Endothelial cell of umbilical vein (primary cell): ENCODE measurements at regions not wholly inside any gene's neighbourhood (a gene's known extent, or its start where the extent isn't known, plus 50 kb on each side); places are given as distances from the start of the nearest gene placed in this dataset.
A peak's percentile ranks its signal among the peaks of the same experiment; 100 is the strongest.

ENCODE experiments used
- BruUV-seq: library from RNA; stranded (reverse); fragments of 400-500 nt; replicated peaks from 2 replicates; lab custom pipeline; 2021; lab: Mats Ljungman, UMichigan
- CTCF ChIA-PET: fragments of 300-600, 350-600 bp; sonication (Branson Sonifier 250); formaldehyde crosslinking; loops from one replicate; lab custom pipeline; 2021; ENCODE audit warnings: antibody characterized with exemption, inconsistent platforms; lab: Charles Lee
- POLR2A ChIA-PET: fragments of 300-600, 350-600 bp; sonication (Branson Sonifier 250); formaldehyde crosslinking; loops from one replicate; lab custom pipeline; 2021; ENCODE audit warnings: antibody characterized with exemption, inconsistent platforms; lab: Charles Lee
- DNase-seq: peaks from one replicate; pipeline ENCODE4 v3.0.0-alpha.2; 2011; ENCODE audit warnings: low read depth, low spot score
- FAIRE-seq: peaks from 2 replicates; lab custom pipeline; 2011; peaks lifted over from hg19 to GRCh38; lab: Jason Lieb, UNC
- H2AFZ ChIP-seq: 2 replicates; pipeline ENCODE4 v1.6.0; 2012; ENCODE audit warnings: low read depth, low read length, control low read depth, inconsistent platforms
- H3K27ac ChIP-seq: 2 replicates; pipeline ENCODE4 v1.5.1; 2011; ENCODE audit warnings: low read depth, mild to moderate bottlenecking, control low read depth, low read length, moderate library complexity; ENCODE audit not compliant: insufficient read depth
- H3K27me3 ChIP-seq, 2 experiments: 2 replicates each; pipeline versions ENCODE4 v1.6.0 to v1.6.1; 2011; ENCODE audit warnings: low read length in 2 of 2, mixed read lengths in 1 of 2; ENCODE audit not compliant: control insufficient read depth in 2 of 2, insufficient read depth in 2 of 2
- H3K36me3 ChIP-seq, 2 experiments: 2 replicates in 1 of 2; 3 replicates in 1 of 2; pipeline ENCODE4 v1.5.1; 2011; ENCODE audit warnings: low read length in 2 of 2, mild to moderate bottlenecking in 1 of 2, moderate library complexity in 1 of 2; ENCODE audit not compliant: control insufficient read depth in 2 of 2, insufficient read depth in 2 of 2; ENCODE audit errors: extremely low read depth in 1 of 2
- H3K4me1 ChIP-seq: 3 replicates; pipeline ENCODE4 v1.5.1; 2011; ENCODE audit warnings: mild to moderate bottlenecking, low read length; ENCODE audit not compliant: control insufficient read depth, insufficient read depth; ENCODE audit errors: extremely low read depth
- H3K4me2 ChIP-seq: 2 replicates; pipeline ENCODE4 v1.6.1; 2011; ENCODE audit warnings: low read length, control low read depth, mixed read lengths; ENCODE audit not compliant: insufficient read depth
- H3K4me3 ChIP-seq, 3 experiments: fragments of 200-600 bp in 1 of 3; sonication (generic), shearing (Covaris generic) in 1 of 3; replicated peaks in 1 of 3; 2 replicates each; pipeline ENCODE4 v1.5.1; 2011 to 2016; ENCODE audit warnings: control low read depth in 3 of 3, low read length in 3 of 3, mild to moderate bottlenecking in 2 of 3, inconsistent platforms in 1 of 3, low read depth in 1 of 3, moderate library complexity in 1 of 3; ENCODE audit not compliant: insufficient read depth in 1 of 3
- H3K79me2 ChIP-seq: 2 replicates; pipeline ENCODE4 v1.6.0; 2012; ENCODE audit warnings: low read length, inconsistent platforms; ENCODE audit not compliant: control insufficient read depth, insufficient read depth
- H3K9ac ChIP-seq: replicated peaks from 2 replicates; pipeline ENCODE3; 2011; ENCODE audit warnings: low read length, control low read depth; ENCODE audit not compliant: insufficient read depth; ENCODE audit errors: extremely low read depth
- H3K9me1 ChIP-seq: replicated peaks from 3 replicates; pipeline ENCODE4 v1.6.0; 2011; ENCODE audit warnings: mild to moderate bottlenecking, low read length; ENCODE audit not compliant: control insufficient read depth, insufficient read depth; ENCODE audit errors: extremely low read depth
- H3K9me3 ChIP-seq: replicated peaks from 2 replicates; pipeline ENCODE4 v1.5.1; 2012; ENCODE audit warnings: low read length, inconsistent platforms; ENCODE audit not compliant: control insufficient read depth, insufficient read depth
- H4K20me1 ChIP-seq: replicated peaks from 2 replicates; pipeline ENCODE3; 2011; ENCODE audit warnings: mild to moderate bottlenecking, low read length; ENCODE audit not compliant: control insufficient read depth, insufficient read depth; ENCODE audit errors: extremely low read depth
- EZH2 ChIP-seq: IDR thresholded peaks from 2 replicates; pipeline ENCODE4 v1.6.1; 2012; ENCODE audit warnings: borderline replicate concordance, low read depth, mild to moderate bottlenecking, moderate library complexity, low read length, inconsistent platforms; ENCODE audit not compliant: severe bottlenecking
- FOS ChIP-seq: IDR thresholded peaks from 2 replicates; pipeline ENCODE4 v1.6.1; 2011; ENCODE audit warnings: mild to moderate bottlenecking, low read length, moderate library complexity, borderline replicate concordance; ENCODE audit not compliant: insufficient read depth
- JUN ChIP-seq: IDR thresholded peaks from 2 replicates; pipeline ENCODE4 v1.6.1; 2011; ENCODE audit warnings: borderline replicate concordance, low read depth; ENCODE audit not compliant: insufficient read length, insufficient read depth
- POLR2AphosphoS5 ChIP-seq: IDR thresholded peaks from 2 replicates; pipeline ENCODE4 v1.6.1; 2012; ENCODE audit warnings: low read depth, mild to moderate bottlenecking, control low read depth, low read length, moderate library complexity; ENCODE audit not compliant: insufficient read depth
- dilution Hi-C: fragments of 300-500 bp; cut with MboI; formaldehyde crosslinking; loops from one replicate; pipeline ENCODE4 v1.15.0; 2019; ENCODE audit warnings: low sequenced_read_pairs; ENCODE audit not compliant: extremely low pct_ligation_motif_present
- intact Hi-C: fragments of 100-400 bp; cut with micrococcal nuclease; formaldehyde crosslinking; loops from one replicate; pipeline ENCODE4 v1.10.0; 2022
- TF ChIP-seq, protein P1 (sequence below), 2 donors: IDR thresholded peaks; 1 replicate in 1 of 2; 2 replicates in 1 of 2; pipeline ENCODE4 v1.5.1; 2011; ENCODE audit warnings: low read length in 2 of 2, mild to moderate bottlenecking in 2 of 2, moderate library complexity in 2 of 2, control low read depth in 1 of 2, inconsistent platforms in 1 of 2, low read depth in 1 of 2; ENCODE audit not compliant: insufficient read depth in 1 of 2; ENCODE audit errors: extremely low read depth in 1 of 2

DNA sequence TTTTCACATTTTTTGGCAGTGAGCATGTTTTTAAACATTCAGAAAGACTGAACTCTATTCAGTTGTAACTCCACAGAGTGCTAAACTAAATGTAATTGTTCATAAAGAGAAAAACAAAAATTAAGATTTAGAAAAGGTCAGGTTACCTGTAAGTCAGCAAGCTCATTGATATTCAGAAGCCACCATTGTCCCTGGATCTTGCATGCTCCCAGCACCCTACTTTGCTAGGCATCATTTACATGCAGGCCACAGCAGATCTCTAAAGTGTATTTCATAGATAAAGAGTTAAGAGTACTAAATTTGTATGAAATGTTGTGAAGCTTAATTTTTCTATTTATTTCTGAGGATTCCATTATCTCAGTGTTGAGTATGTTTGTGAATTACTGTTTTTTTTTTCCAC is 64.8 kb upstream of the CDH19 start:
- no peaks in the 10 kb centered on the region for H3K79me2 ChIP-seq
- H3K9me1 ChIP-seq: no peaks in the 10 kb centered on the region
- H3K27me3 ChIP-seq: no peaks in the 10 kb centered on the region
- H3K36me3 ChIP-seq: no peaks in the 10 kb centered on the region
- CTCF ChIA-PET: no interaction called here
- no peak overlapping the region for H2AFZ ChIP-seq
- dilution Hi-C loops: no loop called here
- no peak for DNase-seq
- TF ChIP-seq JUN (no peak), FOS (no peak), POLR2AphosphoS5 (no peak)
- TF ChIP-seq, protein P1, sequence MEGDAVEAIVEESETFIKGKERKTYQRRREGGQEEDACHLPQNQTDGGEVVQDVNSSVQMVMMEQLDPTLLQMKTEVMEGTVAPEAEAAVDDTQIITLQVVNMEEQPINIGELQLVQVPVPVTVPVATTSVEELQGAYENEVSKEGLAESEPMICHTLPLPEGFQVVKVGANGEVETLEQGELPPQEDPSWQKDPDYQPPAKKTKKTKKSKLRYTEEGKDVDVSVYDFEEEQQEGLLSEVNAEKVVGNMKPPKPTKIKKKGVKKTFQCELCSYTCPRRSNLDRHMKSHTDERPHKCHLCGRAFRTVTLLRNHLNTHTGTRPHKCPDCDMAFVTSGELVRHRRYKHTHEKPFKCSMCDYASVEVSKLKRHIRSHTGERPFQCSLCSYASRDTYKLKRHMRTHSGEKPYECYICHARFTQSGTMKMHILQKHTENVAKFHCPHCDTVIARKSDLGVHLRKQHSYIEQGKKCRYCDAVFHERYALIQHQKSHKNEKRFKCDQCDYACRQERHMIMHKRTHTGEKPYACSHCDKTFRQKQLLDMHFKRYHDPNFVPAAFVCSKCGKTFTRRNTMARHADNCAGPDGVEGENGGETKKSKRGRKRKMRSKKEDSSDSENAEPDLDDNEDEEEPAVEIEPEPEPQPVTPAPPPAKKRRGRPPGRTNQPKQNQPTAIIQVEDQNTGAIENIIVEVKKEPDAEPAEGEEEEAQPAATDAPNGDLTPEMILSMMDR (IDR thresholded peaks at IDR 0.05; ENCODE audit: extremely low read depth in 1 of 2, insufficient read depth in 1 of 2, low read depth in 1 of 2, low read length in 2 of 2): no peak
- FAIRE-seq: no peak
- no peaks in the 10 kb centered on the region for H3K9me3 ChIP-seq
- no peak overlapping the region for H3K9ac ChIP-seq
- no peak overlapping the region for H3K4me2 ChIP-seq
- H3K27ac ChIP-seq: no peak overlapping the region
- no peak overlapping the region for H3K4me3 ChIP-seq
- no peaks in the 10 kb centered on the region for H4K20me1 ChIP-seq
- POLR2A ChIA-PET: no interaction called here
- intact Hi-C loops: no loop called here
- H3K4me1 ChIP-seq: no peaks in the 10 kb centered on the region
- BruUV-seq: no TSS peak

DNA sequence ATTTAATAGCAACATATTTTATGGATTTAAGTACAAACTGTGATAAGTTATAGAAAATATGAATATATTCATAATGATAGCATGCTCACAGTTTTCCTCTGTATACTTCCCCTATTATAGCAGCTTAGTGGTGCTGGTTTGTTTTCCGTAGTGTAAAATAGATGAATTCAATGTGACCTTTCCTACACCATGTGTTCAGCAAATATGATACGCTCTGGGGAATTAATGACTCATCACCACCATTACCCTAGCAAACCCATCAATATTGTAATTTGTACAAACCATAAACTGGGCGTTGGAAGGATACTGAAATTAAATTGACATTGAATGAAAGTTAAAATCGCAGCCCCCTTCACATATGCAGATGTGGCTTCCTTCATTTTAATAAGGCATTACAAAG is 58.7 kb upstream of the CDH19 start:
- ChIA-PET POLR2A (no interaction called here), CTCF (no interaction called here)
- Histone ChIP-seq H3K4me3 (no peak overlapping the region), H2AFZ (no peak overlapping the region), H3K27me3 (no peaks in the 10 kb centered on the region), H3K9me1 (no peaks in the 10 kb centered on the region), H4K20me1 (no peaks in the 10 kb centered on the region), H3K9ac (no peak overlapping the region), H3K4me2 (no peak overlapping the region), H3K36me3 (no peaks in the 10 kb centered on the region), H3K27ac (no peak overlapping the region), H3K4me1 (no peaks in the 10 kb centered on the region), H3K9me3 (no peaks in the 10 kb centered on the region), H3K79me2 (no peaks in the 10 kb centered on the region)
- FAIRE-seq (no peak), DNase-seq (no peak)
- BruUV-seq: no TSS peak
- dilution Hi-C loops (no loop called here), intact Hi-C loops (no loop called here)
- TF ChIP-seq JUN (peak; percentile 20), EZH2 (no peak)
